Kidney (tissue), 13 donors: ENCODE measurements at regions not wholly inside any gene's neighbourhood (a gene's known extent, or its start where the extent isn't known, plus 50 kb on each side); places are given as distances from the start of the nearest gene placed in this dataset.

ENCODE experiments used
- DNase-seq, 5 donors: peaks; one replicate each; pipeline ENCODE4 v3.0.0-alpha.2; 2013 to 2020
- FAIRE-seq: peaks from 2 replicates; lab custom pipeline; 2012; peaks lifted over from hg19 to GRCh38; lab: Jason Lieb, UNC
- H3K27ac ChIP-seq, 2 donors: one replicate each; pipeline ENCODE4 v1.7.0; 2013; ENCODE audit warnings: low read depth in 2 of 2, low read length in 2 of 2, inconsistent platforms in 1 of 2
- H3K27me3 ChIP-seq: one replicate; pipeline ENCODE4 v1.7.1; 2013; ENCODE audit warnings: low read length, inconsistent platforms; ENCODE audit not compliant: control insufficient read depth, insufficient read depth
- H3K36me3 ChIP-seq, 3 donors: one replicate each; pipeline versions ENCODE4 v1.7.0 to v1.7.1; 2013; ENCODE audit warnings: low read length in 3 of 3, control low read depth in 1 of 3, inconsistent platforms in 1 of 3; ENCODE audit not compliant: insufficient read depth in 3 of 3, control insufficient read depth in 2 of 3
- H3K4me1 ChIP-seq, 3 donors: one replicate each; pipeline versions ENCODE4 v1.7.0 to v1.7.1; 2013; ENCODE audit warnings: low read length in 3 of 3, inconsistent platforms in 1 of 3, low read depth in 1 of 3; ENCODE audit not compliant: control insufficient read depth in 2 of 3, insufficient read depth in 2 of 3
- H3K4me3 ChIP-seq, 3 donors: one replicate each; pipeline versions ENCODE4 v1.7.0 to v1.8.1; 2013; ENCODE audit warnings: low read length in 3 of 3, control low read depth in 1 of 3, inconsistent platforms in 1 of 3
- H3K9ac ChIP-seq, 3 donors: one replicate each; pipeline versions ENCODE4 v1.7.0 to v1.7.1; 2013; ENCODE audit warnings: low read length in 3 of 3, control low read depth in 1 of 3, inconsistent platforms in 1 of 3
- H3K9me3 ChIP-seq, 3 donors: one replicate each; pipeline versions ENCODE4 v1.7.0 to v1.7.1; 2013; ENCODE audit warnings: low read length in 3 of 3, control low read depth in 1 of 3, inconsistent platforms in 1 of 3; ENCODE audit not compliant: control insufficient read depth in 2 of 3, insufficient read depth in 1 of 3
- intact Hi-C: fragments of 100-400 bp; cut with DNase I; formaldehyde crosslinking; loops from one replicate; pipeline ENCODE4 v1.11.1; 2022
- TF ChIP-seq, protein P1 (sequence below): IDR thresholded peaks from 3 replicates; pipeline ENCODE4 v1.5.1; 2012; ENCODE audit warnings: mild to moderate bottlenecking, moderate library complexity, borderline replicate concordance; ENCODE audit not compliant: insufficient read depth; ENCODE audit errors: extremely low read depth
- donor health status: control.
- donor health status: control.
- donor health status: control.
- donor health status: control.
- donor health status: control.
- donor health status: DM: yes; HTN: yes; CAD: no.
- donor health status: Normal renal cell carcinoma (clear cell type).

DNA sequence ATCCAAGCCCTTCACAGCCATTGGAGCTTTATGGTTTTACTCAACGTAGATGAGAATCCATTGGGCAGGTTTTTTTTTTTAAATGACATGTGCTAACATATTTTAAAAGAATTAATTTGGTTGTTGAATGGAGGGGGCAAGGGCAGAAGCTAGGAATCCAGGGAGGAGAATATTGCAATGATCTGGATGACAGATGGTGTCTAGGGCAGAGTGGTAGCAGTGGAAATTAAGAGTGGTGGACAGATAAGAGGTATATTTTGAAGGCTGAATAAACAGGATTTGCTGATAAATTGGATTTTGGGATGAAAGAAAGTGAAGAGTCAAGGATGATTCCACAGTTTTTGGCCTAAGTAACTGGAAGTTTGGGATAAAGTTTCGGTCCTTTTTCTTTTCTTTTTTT is 54.8 kb upstream of the DHX40 start:
- FAIRE-seq, result no peak

DNA sequence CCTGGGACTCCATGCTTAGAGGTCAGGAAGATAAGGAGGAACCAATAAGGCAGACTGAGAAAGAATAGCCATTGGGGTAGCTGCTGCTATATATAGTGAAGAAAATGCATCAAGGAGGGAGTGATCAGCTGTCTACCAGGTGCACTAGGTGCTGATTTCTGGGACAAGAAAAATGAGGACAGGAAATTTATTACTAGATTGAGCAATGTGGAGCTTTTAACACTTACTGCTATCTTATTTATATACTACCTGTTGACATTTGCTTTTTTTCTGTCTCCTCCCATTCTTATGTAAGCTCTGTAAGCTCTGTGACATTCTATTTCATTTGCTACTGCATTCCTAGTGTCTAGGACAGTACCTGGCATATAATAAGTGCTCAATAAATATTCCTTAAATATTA is 53.7 kb upstream of the DHX40 start:
- H3K4me1 ChIP-seq, result peaks cover 3 to 7% (median 4%) of the 10 kb centered on the region in 3 donors
- H3K9me3 ChIP-seq, result no peaks in the 10 kb centered on the region

More for the DNA sequence above, 54.8 kb upstream of the DHX40 start:
- Histone ChIP-seq H3K4me3 (no peak overlapping the region), H3K27me3 (no peaks in the 10 kb centered on the region), H3K36me3 (no peaks in the 10 kb centered on the region), H3K4me1 (peaks cover 3 to 7% (median 4%) of the 10 kb centered on the region in 3 donors), H3K9me3 (no peaks in the 10 kb centered on the region), H3K9ac (no peak overlapping the region), H3K27ac (no peak overlapping the region)
- TF ChIP-seq, protein P1, sequence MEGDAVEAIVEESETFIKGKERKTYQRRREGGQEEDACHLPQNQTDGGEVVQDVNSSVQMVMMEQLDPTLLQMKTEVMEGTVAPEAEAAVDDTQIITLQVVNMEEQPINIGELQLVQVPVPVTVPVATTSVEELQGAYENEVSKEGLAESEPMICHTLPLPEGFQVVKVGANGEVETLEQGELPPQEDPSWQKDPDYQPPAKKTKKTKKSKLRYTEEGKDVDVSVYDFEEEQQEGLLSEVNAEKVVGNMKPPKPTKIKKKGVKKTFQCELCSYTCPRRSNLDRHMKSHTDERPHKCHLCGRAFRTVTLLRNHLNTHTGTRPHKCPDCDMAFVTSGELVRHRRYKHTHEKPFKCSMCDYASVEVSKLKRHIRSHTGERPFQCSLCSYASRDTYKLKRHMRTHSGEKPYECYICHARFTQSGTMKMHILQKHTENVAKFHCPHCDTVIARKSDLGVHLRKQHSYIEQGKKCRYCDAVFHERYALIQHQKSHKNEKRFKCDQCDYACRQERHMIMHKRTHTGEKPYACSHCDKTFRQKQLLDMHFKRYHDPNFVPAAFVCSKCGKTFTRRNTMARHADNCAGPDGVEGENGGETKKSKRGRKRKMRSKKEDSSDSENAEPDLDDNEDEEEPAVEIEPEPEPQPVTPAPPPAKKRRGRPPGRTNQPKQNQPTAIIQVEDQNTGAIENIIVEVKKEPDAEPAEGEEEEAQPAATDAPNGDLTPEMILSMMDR, result no peak
- intact Hi-C loops, result no loop called here
- no peak for DNase-seq

DNA sequence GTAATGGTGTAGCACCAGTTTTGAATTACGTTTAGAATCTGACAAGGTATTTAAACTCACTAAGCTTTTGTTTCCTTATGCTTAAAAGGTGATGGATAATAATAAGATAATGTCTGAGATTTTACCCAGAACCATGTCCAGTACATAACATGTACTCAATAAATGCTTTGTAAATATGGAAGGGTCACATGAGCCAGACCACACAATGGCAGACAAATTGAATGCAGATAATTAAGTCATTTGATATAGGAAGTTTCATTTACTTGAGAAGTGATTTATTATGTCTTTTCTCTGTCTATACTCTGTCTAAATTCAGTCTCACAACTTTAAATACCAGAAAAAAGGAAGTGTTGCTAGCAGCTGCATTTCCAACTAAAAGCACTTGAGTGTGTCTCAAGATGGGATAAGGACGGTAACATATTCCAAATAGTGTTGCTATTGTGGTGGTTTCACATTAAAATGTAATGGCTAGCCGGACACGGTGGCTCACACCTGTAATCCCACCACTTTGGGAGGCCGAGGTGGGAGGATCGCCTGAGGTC is 52.5 kb upstream of the DHX40 start:
- Histone ChIP-seq H3K27me3 (no peaks in the 10 kb centered on the region), H3K9ac (no peak overlapping the region), H3K36me3 (no peaks in the 10 kb centered on the region), H3K4me1 (peaks cover 3 to 7% (median 4%) of the 10 kb centered on the region in 3 donors), H3K9me3 (no peaks in the 10 kb centered on the region), H3K4me3 (no peak overlapping the region), H3K27ac (no peak overlapping the region)
- no peak for FAIRE-seq
- intact Hi-C loops, result no loop called here
- no peak for DNase-seq
- TF ChIP-seq, protein P1, result no peak

More for the DNA sequence above, 53.7 kb upstream of the DHX40 start:
- H3K36me3 ChIP-seq, result no peaks in the 10 kb centered on the region
- intact Hi-C loops, result no loop called here
- TF ChIP-seq, protein P1, result no peak
- DNase-seq (no peak), FAIRE-seq (no peak)
- H3K27ac ChIP-seq, result no peak overlapping the region
- no peak overlapping the region for H3K4me3 ChIP-seq
- no peaks in the 10 kb centered on the region for H3K27me3 ChIP-seq
- H3K9ac ChIP-seq, result no peak overlapping the region
